OCI-LY7 (cell line): ENCODE measurements at regions not wholly inside any gene's neighbourhood (a gene's known extent, or its start where the extent isn't known, plus 50 kb on each side); places are given as distances from the start of the nearest gene placed in this dataset.

Experiments used
- CTCF ChIP-seq: fragments of 200-600 bp; sonication (generic); conservative IDR thresholded peaks from 2 replicates; pipeline ENCODE4 v1.5.1; 2014; ENCODE audit warnings: mild to moderate bottlenecking, antibody characterized with exemption, low read length, moderate library complexity, mixed read lengths
- EZH2phosphoT487 ChIP-seq: fragments of 200-600 bp; sonication (generic); IDR thresholded peaks from 2 replicates; pipeline ENCODE4 v1.6.1; 2018; ENCODE audit warnings: low read depth, borderline replicate concordance, mild to moderate bottlenecking, mixed run types, antibody characterized with exemption, low read length, moderate library complexity, mixed read lengths

- TF ChIP-seq CTCF (no peak), EZH2phosphoT487 (no peak)
Observed at GRCh38 chr5:143576711-143577484, 173.4 kb upstream of the NR3C1 start.
